K562 (cell line): ENCODE measurements at regions not wholly inside any gene's neighbourhood (a gene's known extent, or its start where the extent isn't known, plus 50 kb on each side); places are given as distances from the start of the nearest gene placed in this dataset.
A peak's percentile ranks its signal among the peaks of the same experiment; 100 is the strongest.

Experiments used
- FOXA3 ChIP-seq, 2 experiments: fragments of 450-650 bp in 1 of 2; sonication (generic) in 1 of 2; formaldehyde crosslinking; IDR thresholded peaks in 1 of 2; conservative IDR thresholded peaks in 1 of 2; 2 replicates each; pipeline versions ENCODE4 v1.4.0 to v1.8.0; 2020 to 2022; ENCODE audit warnings: mild to moderate bottlenecking in 2 of 2, missing genetic modification reagents in 1 of 2
- MTA1 ChIP-seq: fragments of 450-650 bp; IDR thresholded peaks from 2 replicates; pipeline ENCODE4 v1.6.1; 2017; ENCODE audit warnings: borderline replicate concordance
- RAD21 ChIP-seq, 2 experiments: fragments of 250-450 bp in 1 of 2; fragments of 450-650 bp in 1 of 2; sonication (Bioruptor Pico) in 1 of 2; formaldehyde crosslinking in 1 of 2; IDR thresholded peaks in 1 of 2; conservative IDR thresholded peaks in 1 of 2; 2 replicates each; pipeline versions ENCODE4 v1.4.0 to v1.8.0; 2020 to 2022; ENCODE audit warnings: mild to moderate bottlenecking in 2 of 2, moderate library complexity in 1 of 2
- ZNF165 ChIP-seq: fragments of 250-450 bp; sonication (Bioruptor Pico); IDR thresholded peaks from 2 replicates; pipeline ENCODE4 v1.4.0; 2020; ENCODE audit warnings: borderline replicate concordance
- ZNF584 ChIP-seq: fragments of 200-800 bp; sonication (Bioruptor generic); IDR thresholded peaks from 2 replicates; pipeline ENCODE4 v1.6.1; 2016; ENCODE audit warnings: low read depth, mild to moderate bottlenecking, missing genetic modification characterization, missing compliant biosample characterization
- TF ChIP-seq, protein P1 (sequence below): sonication (generic); formaldehyde crosslinking; IDR thresholded peaks from 2 replicates; pipeline ENCODE4 v1.8.1; 2022; ENCODE audit warnings: missing genetic modification reagents
- TF ChIP-seq, protein P2 (sequence below), 2 experiments: fragments of 450-650 bp in 1 of 2; sonication (generic) in 1 of 2; formaldehyde crosslinking in 1 of 2; IDR thresholded peaks in 1 of 2; conservative IDR thresholded peaks in 1 of 2; 2 replicates each; pipeline versions ENCODE4 v1.6.1 to v1.8.1; 2016 to 2023; ENCODE audit warnings: mild to moderate bottlenecking in 2 of 2, moderate library complexity in 2 of 2, inconsistent platforms in 1 of 2, missing genetic modification reagents in 1 of 2
- TF ChIP-seq, protein P3 (sequence below), 2 experiments: fragments of 450-650 bp; formaldehyde crosslinking in 1 of 2; IDR thresholded peaks; 2 replicates each; pipeline versions ENCODE4 v1.4.0 to v1.6.1; 2014 to 2020; ENCODE audit warnings: mild to moderate bottlenecking in 2 of 2, borderline replicate concordance in 1 of 2, low read depth in 1 of 2
- TF ChIP-seq, protein P4 (sequence below): fragments of 200-400 bp; formaldehyde crosslinking; IDR thresholded peaks from 2 replicates; pipeline ENCODE4 v1.6.1; 2017; ENCODE audit warnings: mild to moderate bottlenecking, low read depth, low read length, moderate library complexity
- TF ChIP-seq, protein P5 (sequence below): IDR thresholded peaks from 2 replicates; pipeline ENCODE4 v1.6.1; 2012; ENCODE audit warnings: low read depth, low read length, improper control_type of control experiment, borderline replicate concordance

DNA sequence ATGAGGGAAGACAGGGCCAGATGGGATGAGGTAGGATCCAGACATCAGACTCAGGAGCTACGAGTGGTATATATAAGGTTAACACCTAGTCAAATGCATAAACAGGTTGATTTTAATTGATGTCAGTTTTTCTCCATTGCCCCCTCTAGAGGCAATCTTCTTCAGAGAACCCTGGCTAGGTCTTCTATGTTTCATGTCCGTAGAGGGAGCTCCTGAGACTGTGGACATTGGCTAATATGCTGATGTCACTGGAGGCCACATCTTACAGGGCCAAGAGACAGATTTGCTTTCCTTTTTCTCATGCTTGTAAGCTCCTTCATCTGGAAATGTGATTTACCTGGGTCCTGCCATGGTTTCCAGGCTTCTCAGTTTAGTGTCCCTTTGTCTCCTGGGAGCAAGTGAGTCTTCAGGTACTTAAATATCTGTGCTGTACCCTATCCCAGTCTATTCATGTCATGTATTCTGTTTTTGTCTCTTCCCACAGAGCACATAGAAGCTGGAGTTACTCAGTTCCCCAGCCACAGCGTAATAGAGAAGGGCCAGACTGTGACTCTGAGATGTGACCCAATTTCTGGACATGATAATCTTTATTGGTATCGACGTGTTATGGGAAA lies 161.6 kb upstream of the PRSS1 start (continued):
- TF ChIP-seq, protein P1, sequence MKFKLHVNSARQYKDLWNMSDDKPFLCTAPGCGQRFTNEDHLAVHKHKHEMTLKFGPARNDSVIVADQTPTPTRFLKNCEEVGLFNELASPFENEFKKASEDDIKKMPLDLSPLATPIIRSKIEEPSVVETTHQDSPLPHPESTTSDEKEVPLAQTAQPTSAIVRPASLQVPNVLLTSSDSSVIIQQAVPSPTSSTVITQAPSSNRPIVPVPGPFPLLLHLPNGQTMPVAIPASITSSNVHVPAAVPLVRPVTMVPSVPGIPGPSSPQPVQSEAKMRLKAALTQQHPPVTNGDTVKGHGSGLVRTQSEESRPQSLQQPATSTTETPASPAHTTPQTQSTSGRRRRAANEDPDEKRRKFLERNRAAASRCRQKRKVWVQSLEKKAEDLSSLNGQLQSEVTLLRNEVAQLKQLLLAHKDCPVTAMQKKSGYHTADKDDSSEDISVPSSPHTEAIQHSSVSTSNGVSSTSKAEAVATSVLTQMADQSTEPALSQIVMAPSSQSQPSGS (CRISPR knock-in tag): no peak
- TF ChIP-seq, protein P2, sequence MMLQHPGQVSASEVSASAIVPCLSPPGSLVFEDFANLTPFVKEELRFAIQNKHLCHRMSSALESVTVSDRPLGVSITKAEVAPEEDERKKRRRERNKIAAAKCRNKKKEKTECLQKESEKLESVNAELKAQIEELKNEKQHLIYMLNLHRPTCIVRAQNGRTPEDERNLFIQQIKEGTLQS (IDR thresholded peaks at IDR 0.05): peak; percentile 64
- TF ChIP-seq, protein P2 (CRISPR knock-in tag; conservative IDR thresholded peaks at IDR 0.05): no peak
- TF ChIP-seq, protein P3, sequence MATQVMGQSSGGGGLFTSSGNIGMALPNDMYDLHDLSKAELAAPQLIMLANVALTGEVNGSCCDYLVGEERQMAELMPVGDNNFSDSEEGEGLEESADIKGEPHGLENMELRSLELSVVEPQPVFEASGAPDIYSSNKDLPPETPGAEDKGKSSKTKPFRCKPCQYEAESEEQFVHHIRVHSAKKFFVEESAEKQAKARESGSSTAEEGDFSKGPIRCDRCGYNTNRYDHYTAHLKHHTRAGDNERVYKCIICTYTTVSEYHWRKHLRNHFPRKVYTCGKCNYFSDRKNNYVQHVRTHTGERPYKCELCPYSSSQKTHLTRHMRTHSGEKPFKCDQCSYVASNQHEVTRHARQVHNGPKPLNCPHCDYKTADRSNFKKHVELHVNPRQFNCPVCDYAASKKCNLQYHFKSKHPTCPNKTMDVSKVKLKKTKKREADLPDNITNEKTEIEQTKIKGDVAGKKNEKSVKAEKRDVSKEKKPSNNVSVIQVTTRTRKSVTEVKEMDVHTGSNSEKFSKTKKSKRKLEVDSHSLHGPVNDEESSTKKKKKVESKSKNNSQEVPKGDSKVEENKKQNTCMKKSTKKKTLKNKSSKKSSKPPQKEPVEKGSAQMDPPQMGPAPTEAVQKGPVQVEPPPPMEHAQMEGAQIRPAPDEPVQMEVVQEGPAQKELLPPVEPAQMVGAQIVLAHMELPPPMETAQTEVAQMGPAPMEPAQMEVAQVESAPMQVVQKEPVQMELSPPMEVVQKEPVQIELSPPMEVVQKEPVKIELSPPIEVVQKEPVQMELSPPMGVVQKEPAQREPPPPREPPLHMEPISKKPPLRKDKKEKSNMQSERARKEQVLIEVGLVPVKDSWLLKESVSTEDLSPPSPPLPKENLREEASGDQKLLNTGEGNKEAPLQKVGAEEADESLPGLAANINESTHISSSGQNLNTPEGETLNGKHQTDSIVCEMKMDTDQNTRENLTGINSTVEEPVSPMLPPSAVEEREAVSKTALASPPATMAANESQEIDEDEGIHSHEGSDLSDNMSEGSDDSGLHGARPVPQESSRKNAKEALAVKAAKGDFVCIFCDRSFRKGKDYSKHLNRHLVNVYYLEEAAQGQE (IDR thresholded peaks at IDR 0.05; ENCODE audit: borderline replicate concordance): no peak
- TF ChIP-seq, protein P3 (CRISPR knock-in tag; IDR thresholded peaks at IDR 0.05; ENCODE audit: low read depth): no peak
- TF ChIP-seq ZNF165 (no peak), MTA1 (no peak), FOXA3 (CRISPR knock-in tag; conservative IDR thresholded peaks at IDR 0.05 in 1 of 2, IDR thresholded peaks at IDR 0.05 in 1 of 2) (0 out of 4 replicates have a peak, but pooled peaks of 1 of the 2 experiments have one; percentile 31), RAD21 (CRISPR knock-in tag; conservative IDR thresholded peaks at IDR 0.05 in 1 of 2, IDR thresholded peaks at IDR 0.05 in 1 of 2) (peak in 1 of 2 experiments; percentile 26; a peak in 3 of 4 replicates), ZNF584 (CRISPR knock-in tag) (no peak)
- TF ChIP-seq, protein P4, sequence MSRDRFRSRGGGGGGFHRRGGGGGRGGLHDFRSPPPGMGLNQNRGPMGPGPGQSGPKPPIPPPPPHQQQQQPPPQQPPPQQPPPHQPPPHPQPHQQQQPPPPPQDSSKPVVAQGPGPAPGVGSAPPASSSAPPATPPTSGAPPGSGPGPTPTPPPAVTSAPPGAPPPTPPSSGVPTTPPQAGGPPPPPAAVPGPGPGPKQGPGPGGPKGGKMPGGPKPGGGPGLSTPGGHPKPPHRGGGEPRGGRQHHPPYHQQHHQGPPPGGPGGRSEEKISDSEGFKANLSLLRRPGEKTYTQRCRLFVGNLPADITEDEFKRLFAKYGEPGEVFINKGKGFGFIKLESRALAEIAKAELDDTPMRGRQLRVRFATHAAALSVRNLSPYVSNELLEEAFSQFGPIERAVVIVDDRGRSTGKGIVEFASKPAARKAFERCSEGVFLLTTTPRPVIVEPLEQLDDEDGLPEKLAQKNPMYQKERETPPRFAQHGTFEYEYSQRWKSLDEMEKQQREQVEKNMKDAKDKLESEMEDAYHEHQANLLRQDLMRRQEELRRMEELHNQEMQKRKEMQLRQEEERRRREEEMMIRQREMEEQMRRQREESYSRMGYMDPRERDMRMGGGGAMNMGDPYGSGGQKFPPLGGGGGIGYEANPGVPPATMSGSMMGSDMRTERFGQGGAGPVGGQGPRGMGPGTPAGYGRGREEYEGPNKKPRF: no peak
- TF ChIP-seq, protein P5, sequence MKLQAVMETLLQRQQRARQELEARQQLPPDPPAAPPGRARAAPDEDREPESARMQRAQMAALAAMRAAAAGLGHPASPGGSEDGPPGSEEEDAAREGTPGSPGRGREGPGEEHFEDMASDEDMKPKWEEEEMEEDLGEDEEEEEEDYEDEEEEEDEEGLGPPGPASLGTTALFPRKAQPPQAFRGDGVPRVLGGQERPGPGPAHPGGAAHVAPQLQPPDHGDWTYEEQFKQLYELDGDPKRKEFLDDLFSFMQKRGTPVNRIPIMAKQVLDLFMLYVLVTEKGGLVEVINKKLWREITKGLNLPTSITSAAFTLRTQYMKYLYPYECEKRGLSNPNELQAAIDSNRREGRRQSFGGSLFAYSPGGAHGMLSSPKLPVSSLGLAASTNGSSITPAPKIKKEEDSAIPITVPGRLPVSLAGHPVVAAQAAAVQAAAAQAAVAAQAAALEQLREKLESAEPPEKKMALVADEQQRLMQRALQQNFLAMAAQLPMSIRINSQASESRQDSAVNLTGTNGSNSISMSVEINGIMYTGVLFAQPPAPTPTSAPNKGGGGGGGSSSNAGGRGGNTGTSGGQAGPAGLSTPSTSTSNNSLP: 0 out of 2 replicates have a peak, but pooled peaks have one; percentile 72
